ENCODE measurements at regions not wholly inside any gene's neighbourhood (a gene's known extent, or its start where the extent isn't known, plus 50 kb on each side); places are given as distances from the start of the nearest gene placed in this dataset.
"Not testable (repeated sequence)": the region's sequence is repeated elsewhere in the genome, so short reads cannot be mapped to it uniquely, and the experiment has no call there.

DNA sequence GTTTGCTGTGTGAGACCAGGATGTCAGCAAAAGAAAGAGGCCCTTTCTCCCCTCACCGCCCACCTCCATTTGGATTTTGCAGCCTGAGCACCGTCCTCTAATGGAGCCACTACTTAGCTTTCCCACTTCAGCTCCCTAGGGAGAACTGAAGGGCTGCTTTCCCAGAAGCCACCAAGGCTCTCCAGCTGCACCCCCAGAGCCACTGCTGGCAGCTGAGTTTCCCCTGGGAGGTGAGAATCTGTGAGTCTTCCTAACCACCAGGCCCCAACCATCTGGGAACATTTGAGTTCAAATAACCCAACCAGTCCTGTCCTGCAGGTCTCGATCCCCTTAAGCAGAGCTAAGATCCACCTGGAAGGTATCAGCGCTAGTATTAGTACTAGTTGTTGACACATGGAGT lies 173.1 kb upstream of the USP9X start:
- H3K36me3 Mint-ChIP-seq (ENCODE audit: insufficient read depth in 2 of 2) = no peaks in the 10 kb centered on the region
- no peaks in the 10 kb centered on the region for H3K4me1 Mint-ChIP-seq (ENCODE audit: low read depth)
- no peak for DNase-seq
- H3K9me3 Mint-ChIP-seq = no peaks in the 10 kb centered on the region
- no peak overlapping the region for H3K27ac Mint-ChIP-seq
- no peak for ATAC-seq (replicated peaks in 1 of 2)
- no peak overlapping the region for H3K4me3 Mint-ChIP-seq
- peaks cover 9% of the 10 kb centered on the region for H3K27me3 Mint-ChIP-seq (ENCODE audit: low read depth)

DNA sequence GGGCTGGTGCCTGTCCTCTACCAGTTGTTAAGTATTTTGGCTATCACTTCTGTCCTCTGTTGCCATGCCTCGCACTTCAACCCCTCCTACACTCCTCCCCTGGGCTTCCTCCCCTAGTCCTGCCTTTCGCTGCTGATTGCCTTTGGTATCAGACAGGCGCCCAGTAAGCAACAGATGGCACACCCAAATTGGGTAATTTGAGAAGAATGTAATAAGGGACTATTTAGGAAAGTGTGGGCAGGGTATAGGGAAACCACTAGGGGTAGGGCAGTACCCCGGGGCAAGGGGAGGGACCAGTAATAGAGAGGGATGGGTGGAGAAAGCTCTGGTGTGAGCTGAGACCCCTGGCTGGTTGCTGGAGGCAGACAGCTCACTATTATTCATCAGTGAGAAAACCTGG lies 172.7 kb upstream of the USP9X start:
- no peaks in the 10 kb centered on the region for H3K9me3 Mint-ChIP-seq
- H3K27me3 Mint-ChIP-seq (ENCODE audit: low read depth) = peaks cover 9% of the 10 kb centered on the region
- H3K4me3 Mint-ChIP-seq = no peak overlapping the region
- no peaks in the 10 kb centered on the region for H3K4me1 Mint-ChIP-seq (ENCODE audit: low read depth)
- DNase-seq (no peak), ATAC-seq (replicated peaks in 1 of 2) (no peak)
- no peak overlapping the region for H3K27ac Mint-ChIP-seq
- no peaks in the 10 kb centered on the region for H3K36me3 Mint-ChIP-seq (ENCODE audit: insufficient read depth in 2 of 2)

DNA sequence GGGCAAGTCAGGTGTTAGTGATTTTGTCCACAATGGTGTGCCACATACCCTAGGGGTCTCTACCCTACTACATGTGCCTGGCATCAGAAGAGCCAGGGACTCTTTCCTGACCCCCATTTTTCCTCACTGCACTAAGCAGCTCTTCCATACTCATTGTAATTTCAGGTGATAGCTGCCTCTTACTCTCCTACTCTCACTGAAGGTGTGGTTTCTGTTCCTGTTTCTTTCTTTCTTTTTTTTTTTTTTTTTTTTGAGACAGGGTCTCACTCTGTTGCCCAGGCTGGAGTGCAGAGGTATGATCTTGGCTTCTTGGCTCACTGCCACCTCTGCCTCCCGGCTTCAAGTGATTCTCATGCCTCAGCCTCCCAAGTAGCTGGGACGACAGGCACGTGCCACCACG lies 164.9 kb upstream of the USP9X start:
- Mint-ChIP-seq H3K9me3 (peaks cover 4 to 5% of the 10 kb centered on the region in 2 donors), H3K36me3 (ENCODE audit: insufficient read depth in 2 of 2) (peaks cover 4% of the 10 kb centered on the region in 2 donors), H3K27ac (no peak overlapping the region), H3K4me1 (ENCODE audit: low read depth) (no peaks in the 10 kb centered on the region), H3K4me3 (no peak overlapping the region), H3K27me3 (ENCODE audit: low read depth) (peaks cover 16% of the 10 kb centered on the region)
- DNase-seq = no peak
- no peak for ATAC-seq (replicated peaks in 1 of 2)

DNA sequence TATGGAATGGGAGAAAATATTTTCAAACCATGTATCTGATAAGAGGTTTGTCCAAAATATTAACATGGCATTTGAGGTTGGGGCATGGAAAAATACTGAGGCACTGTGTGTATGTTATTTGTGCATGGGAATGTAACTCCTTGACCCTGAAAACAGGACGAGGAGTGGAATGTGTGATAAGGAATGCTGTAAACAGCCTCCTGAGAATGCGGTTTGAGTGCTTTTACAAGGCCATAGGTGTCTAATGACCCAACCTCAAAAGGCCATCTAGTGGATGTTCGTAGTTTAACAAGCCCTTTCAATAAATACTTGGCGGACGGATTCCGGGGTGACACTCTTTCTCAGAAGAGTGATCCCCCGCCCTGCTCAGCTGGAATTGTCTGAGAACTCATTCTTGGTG lies 162.9 kb upstream of the USP9X start:
- Mint-ChIP-seq H3K27ac (no peak overlapping the region), H3K27me3 (ENCODE audit: low read depth) (peaks cover 19% of the 10 kb centered on the region), H3K4me1 (ENCODE audit: low read depth) (no peaks in the 10 kb centered on the region), H3K4me3 (no peak overlapping the region), H3K36me3 (ENCODE audit: insufficient read depth in 2 of 2) (peaks cover 4 to 6% of the 10 kb centered on the region in 2 donors), H3K9me3 (peaks cover 4 to 5% of the 10 kb centered on the region in 2 donors)
- ATAC-seq (replicated peaks in 1 of 2) = no peak
- no peak for DNase-seq

DNA sequence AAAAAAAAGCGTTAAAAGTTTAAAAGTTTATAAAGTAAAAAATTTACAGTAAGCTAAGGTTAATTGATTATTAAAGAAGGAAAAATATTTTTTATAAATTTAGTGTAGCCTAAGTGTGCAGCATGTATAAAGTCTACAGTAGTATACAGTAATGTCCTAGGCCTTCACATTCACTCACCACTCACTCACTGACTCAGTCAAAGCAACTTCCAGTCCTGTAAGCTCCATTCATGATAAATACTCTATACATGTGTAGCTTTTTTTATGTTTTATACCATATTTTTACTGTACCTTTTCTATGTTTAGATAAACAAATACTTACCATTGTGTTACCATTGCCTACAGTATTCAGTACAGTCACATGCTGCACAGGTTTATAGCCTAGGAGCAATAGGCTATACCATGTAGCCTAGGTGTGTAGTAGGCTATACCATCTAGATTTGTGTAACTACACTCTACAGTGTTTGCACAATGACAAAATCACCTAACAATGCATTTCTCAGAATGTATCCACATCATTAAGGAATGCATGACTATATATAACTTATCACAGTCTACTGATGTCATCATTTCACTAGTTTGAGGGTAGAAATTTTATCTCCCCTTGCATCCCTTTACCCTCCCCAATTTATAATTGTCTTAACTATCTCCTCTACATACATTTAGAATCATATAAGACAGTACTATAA lies 158.4 kb upstream of the USP9X start:
- not testable (repeated sequence) for DNase-seq; H3K9me3 Mint-ChIP-seq; ATAC-seq (replicated peaks in 1 of 2); H3K4me3 Mint-ChIP-seq; H3K27ac Mint-ChIP-seq; H3K4me1 Mint-ChIP-seq (ENCODE audit: low read depth)
- H3K27me3 Mint-ChIP-seq (ENCODE audit: low read depth) = peaks cover 35% of the 10 kb centered on the region
- peaks cover 2 to 15% of the 10 kb centered on the region in 2 donors for H3K36me3 Mint-ChIP-seq (ENCODE audit: insufficient read depth in 2 of 2)

DNA sequence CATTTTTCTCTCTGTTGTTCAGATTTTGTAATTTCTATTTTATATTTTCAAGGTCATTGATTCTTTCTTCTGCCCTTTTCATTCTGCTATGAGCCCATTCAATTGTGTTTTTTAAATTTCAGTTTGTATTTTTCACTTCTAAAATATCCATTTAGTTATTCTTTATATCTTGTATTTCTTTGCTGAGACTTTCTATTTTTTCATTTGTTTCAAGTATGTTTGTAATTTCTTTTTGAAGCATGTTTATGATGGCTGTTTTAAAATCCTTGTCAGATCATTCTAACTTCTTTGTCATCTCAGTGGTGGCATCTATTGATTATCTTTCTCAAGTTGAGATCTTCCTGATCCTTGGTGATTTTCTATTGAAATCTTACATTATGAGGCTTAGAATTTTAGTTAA lies 157.2 kb upstream of the USP9X start:
- peaks cover 11% of the 10 kb centered on the region for H3K4me1 Mint-ChIP-seq (ENCODE audit: low read depth)
- peaks cover 0 to 8% of the 10 kb centered on the region in 2 donors for H3K9me3 Mint-ChIP-seq
- H3K27me3 Mint-ChIP-seq (ENCODE audit: low read depth) = peaks cover 28% of the 10 kb centered on the region
- H3K4me3 Mint-ChIP-seq = no peak overlapping the region
- no peak for DNase-seq
- H3K27ac Mint-ChIP-seq = no peak overlapping the region
- H3K36me3 Mint-ChIP-seq (ENCODE audit: insufficient read depth in 2 of 2) = peaks cover 0 to 15% of the 10 kb centered on the region in 2 donors
- ATAC-seq (replicated peaks in 1 of 2) = no peak

DNA sequence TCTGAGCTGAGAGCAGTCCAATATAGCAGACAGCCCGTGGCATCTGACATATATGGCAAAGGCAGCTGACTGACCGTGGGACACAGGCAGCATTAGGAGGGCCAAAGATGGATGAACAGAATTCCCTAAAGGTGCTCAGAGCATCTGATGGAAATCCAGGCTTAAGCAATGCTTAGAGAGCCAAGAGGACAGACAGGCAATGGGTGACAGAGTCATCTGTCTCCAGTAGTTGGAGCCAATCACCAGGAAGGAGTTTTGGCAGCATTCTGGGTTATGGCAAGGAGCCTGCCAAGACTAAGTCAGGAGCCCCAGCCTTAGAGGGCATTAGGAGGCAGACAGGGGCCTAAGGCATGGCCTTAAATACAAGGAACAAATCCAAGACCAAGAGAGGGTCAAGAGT lies 153.3 kb upstream of the USP9X start:
- H3K36me3 Mint-ChIP-seq (ENCODE audit: insufficient read depth in 2 of 2) = peaks cover 0 to 15% of the 10 kb centered on the region in 2 donors
- peaks cover 27% of the 10 kb centered on the region for H3K27me3 Mint-ChIP-seq (ENCODE audit: low read depth)
- peaks cover 0 to 8% of the 10 kb centered on the region in 2 donors for H3K9me3 Mint-ChIP-seq
- no peak for ATAC-seq (replicated peaks in 1 of 2)
- no peak for DNase-seq
- no peak overlapping the region for H3K27ac Mint-ChIP-seq
- H3K4me3 Mint-ChIP-seq = peak overlapping the region in 1 of 2 donors; percentile 18
- H3K4me1 Mint-ChIP-seq (ENCODE audit: low read depth) = peaks cover 21% of the 10 kb centered on the region

DNA sequence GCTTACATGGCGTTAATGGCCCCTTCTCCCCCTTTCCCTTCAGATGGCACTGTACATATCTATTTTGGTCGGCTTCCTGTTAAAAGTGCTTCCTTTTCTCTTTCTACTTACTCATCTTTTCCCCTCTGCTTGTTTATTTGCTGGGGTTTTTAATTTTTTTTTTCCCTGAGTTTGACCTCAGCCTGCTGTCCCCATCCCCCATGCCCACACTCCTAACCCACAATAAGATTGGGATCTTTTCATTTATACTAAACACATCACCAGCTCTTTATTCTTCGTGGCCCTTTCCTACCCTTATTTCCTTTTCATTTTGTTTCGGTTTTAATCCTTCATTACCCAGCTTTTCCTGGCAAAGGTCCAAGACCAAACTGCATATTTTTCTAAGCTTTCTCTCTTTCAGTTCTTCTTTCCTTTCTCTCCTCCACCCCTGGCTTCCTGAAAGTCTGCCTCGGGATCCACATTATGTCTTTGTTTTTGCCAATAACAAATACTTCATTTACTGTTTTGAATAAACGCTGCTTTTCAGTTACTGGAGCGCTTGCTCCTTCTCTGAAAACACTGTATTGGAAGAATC lies 152.0 kb upstream of the USP9X start:
- Mint-ChIP-seq H3K27ac (peak overlapping the region; percentile 98), H3K4me3 (peak overlapping the region; percentile 77 to 95), H3K9me3 (peaks cover 0 to 3% of the 10 kb centered on the region in 2 donors), H3K4me1 (ENCODE audit: low read depth) (peaks cover 21% of the 10 kb centered on the region), H3K27me3 (ENCODE audit: low read depth) (peaks cover 20% of the 10 kb centered on the region), H3K36me3 (ENCODE audit: insufficient read depth in 2 of 2) (peaks cover 0 to 4% of the 10 kb centered on the region in 2 donors)
- DNase-seq (peak; percentile 14 to 26), ATAC-seq (replicated peaks in 1 of 2) (peak; percentile 64 to 65)

DNA sequence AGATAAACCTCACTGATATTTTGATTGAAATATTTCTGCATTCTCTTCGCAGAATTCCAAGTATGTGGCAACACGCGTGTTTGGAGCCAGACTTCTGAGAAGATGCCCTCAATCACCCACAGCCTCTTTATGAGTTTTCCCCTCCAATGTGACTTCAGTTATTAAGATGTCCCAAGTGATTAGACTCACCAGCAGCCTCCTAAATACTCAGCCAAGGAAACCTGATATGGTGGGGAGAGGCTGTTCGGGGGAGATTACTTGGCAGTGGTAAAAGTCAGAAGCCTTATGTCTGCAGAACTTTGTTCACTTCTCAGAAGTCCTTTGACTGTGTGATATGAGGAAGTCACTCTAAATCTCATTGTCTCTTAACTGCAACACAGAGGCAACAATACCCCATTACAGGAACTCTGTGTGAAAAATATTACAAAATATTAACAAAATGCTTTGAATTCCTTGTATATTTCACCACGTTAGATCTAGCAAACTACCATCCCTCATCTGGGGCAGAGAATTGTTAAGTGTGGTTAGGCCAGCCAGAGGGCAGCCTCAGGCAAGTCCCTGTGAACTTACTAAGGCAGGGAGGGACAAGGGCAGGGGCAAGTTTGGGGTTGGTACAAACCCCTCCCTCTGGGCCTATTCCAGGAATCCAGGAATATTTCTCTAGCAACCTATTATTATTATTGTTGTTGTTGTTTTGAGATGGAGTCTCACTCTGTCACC lies 151.4 kb upstream of the USP9X start:
- peaks cover 14% of the 10 kb centered on the region for H3K27me3 Mint-ChIP-seq (ENCODE audit: low read depth)
- H3K9me3 Mint-ChIP-seq = no peaks in the 10 kb centered on the region
- peak overlapping the region; percentile 98 for H3K27ac Mint-ChIP-seq
- no peaks in the 10 kb centered on the region for H3K36me3 Mint-ChIP-seq (ENCODE audit: insufficient read depth in 2 of 2)
- no peak for DNase-seq
- peak overlapping the region; percentile 77 to 95 for H3K4me3 Mint-ChIP-seq
- H3K4me1 Mint-ChIP-seq (ENCODE audit: low read depth) = peaks cover 21% of the 10 kb centered on the region
- peak in 1 of 2 donors; percentile 50 for ATAC-seq (replicated peaks in 1 of 2)

DNA sequence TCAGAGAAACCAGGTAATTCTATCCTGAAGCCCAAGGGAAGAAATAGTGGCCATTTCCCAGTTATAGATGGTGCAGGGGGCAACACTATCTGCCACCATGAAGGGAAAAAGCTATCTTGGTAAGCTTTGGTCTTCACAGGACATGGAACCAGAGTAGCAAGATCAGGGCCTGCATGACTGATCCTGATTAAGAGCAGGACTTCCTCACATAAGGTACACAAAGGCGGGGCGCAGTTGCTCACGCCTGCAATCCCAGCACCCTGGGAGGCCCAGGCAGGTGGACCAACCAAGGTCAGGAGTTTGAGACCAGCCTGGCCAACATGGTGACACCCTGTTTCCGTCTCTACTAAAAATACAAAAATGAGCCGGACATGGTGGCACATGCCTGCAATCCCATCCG lies 148.4 kb upstream of the USP9X start:
- H3K4me3 Mint-ChIP-seq = no peak overlapping the region
- ATAC-seq (replicated peaks in 1 of 2) (no peak), DNase-seq (no peak)
- H3K36me3 Mint-ChIP-seq (ENCODE audit: insufficient read depth in 2 of 2) = no peaks in the 10 kb centered on the region
- H3K9me3 Mint-ChIP-seq = no peaks in the 10 kb centered on the region
- H3K27me3 Mint-ChIP-seq (ENCODE audit: low read depth) = peaks cover 13% of the 10 kb centered on the region
- peaks cover 17% of the 10 kb centered on the region for H3K4me1 Mint-ChIP-seq (ENCODE audit: low read depth)
- no peak overlapping the region for H3K27ac Mint-ChIP-seq

DNA sequence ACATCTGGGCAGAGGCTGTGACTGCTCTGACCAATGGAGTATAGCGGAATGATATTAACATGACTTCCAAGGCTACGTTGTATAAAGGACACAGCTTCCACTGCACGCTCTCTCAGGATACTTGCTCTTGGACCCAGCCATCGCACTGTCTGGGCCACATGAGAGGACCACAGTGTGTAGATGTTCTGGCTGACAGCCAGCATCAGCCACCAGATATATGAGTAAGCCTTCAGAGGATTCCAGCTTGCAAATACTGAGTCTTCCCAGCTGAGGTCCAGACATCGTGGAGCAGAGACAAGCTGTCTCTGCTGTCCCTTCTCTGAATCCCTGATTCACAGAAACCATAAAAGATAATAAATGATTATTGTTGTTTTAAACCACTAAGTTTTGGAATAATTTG lies 146.8 kb upstream of the USP9X start:
- Mint-ChIP-seq H3K27ac (no peak overlapping the region), H3K27me3 (ENCODE audit: low read depth) (peaks cover 14% of the 10 kb centered on the region), H3K4me1 (ENCODE audit: low read depth) (peaks cover 7% of the 10 kb centered on the region), H3K36me3 (ENCODE audit: insufficient read depth in 2 of 2) (no peaks in the 10 kb centered on the region), H3K9me3 (no peaks in the 10 kb centered on the region), H3K4me3 (no peak overlapping the region)
- no peak for DNase-seq
- ATAC-seq (replicated peaks in 1 of 2) = no peak

DNA sequence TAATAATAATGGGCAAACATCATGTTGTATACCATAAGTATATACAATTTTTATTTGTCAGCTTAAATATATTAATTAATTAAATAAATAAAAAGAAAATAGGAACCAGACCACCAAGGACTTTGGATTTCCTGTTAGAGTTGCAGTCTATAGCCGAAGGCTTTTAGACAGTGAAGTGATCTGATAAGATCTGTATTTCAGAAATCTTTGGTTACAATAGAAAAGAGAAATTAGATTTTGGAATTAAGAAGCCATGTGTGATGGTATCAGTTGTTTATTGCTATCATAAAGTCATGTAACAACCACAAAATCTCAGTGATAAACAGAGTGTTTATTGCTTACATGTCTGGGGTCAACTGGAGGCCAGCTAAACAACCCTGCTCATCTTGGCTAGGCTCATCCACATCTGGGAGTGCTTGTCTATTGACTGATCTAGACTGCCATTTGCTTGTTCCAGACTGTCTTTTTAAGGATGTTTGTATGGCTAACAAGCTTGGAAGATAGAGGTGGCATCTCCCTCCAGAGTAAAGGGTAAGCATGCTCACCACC lies 142.1 kb upstream of the USP9X start:
- no peak for ATAC-seq (replicated peaks in 1 of 2)
- H3K27ac Mint-ChIP-seq = no peak overlapping the region
- H3K4me3 Mint-ChIP-seq = no peak overlapping the region
- no peaks in the 10 kb centered on the region for H3K4me1 Mint-ChIP-seq (ENCODE audit: low read depth)
- peaks cover 15% of the 10 kb centered on the region for H3K27me3 Mint-ChIP-seq (ENCODE audit: low read depth)
- no peaks in the 10 kb centered on the region for H3K9me3 Mint-ChIP-seq
- H3K36me3 Mint-ChIP-seq (ENCODE audit: insufficient read depth in 2 of 2) = no peaks in the 10 kb centered on the region
- no peak for DNase-seq

DNA sequence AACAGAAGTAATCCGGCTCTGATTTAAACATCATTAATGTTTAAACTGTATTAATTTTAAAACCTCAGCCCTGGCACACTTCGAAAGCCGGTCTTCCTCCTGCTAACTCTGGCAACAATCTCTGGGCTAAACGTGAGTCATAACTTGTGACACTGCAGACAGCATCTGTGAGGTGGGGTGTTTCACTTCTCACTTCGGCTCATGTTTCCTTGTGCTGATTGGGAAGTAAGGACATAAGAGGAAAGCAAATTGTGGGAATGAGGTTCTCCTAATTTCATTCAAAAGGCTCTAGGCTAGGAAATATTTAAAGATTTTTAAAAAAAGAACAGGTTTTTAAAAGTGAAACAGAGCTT lies 139.9 kb upstream of the USP9X start:
- H3K27me3 Mint-ChIP-seq (ENCODE audit: low read depth) = peaks cover 29% of the 10 kb centered on the region
- no peaks in the 10 kb centered on the region for H3K9me3 Mint-ChIP-seq
- ATAC-seq (replicated peaks in 1 of 2) (no peak), DNase-seq (no peak)
- H3K4me1 Mint-ChIP-seq (ENCODE audit: low read depth) = no peaks in the 10 kb centered on the region
- no peak overlapping the region for H3K4me3 Mint-ChIP-seq
- no peaks in the 10 kb centered on the region for H3K36me3 Mint-ChIP-seq (ENCODE audit: insufficient read depth in 2 of 2)
- no peak overlapping the region for H3K27ac Mint-ChIP-seq

All from activated T-cell treated with anti-CD3 and anti-CD28 coated beads, Interleukin-2, amount 50 U/mL, for 72 hours (primary cell).